GM12892 (cell line): ENCODE measurements at regions not wholly inside any gene's neighbourhood (a gene's known extent, or its start where the extent isn't known, plus 50 kb on each side); places are given as distances from the start of the nearest gene placed in this dataset.

Source experiments
- POLR2A ChIP-seq: IDR thresholded peaks from 2 replicates; pipeline ENCODE4 v1.6.1; 2011; ENCODE audit warnings: low read depth, low read length, control low read depth
- POLR2AphosphoS5 ChIP-seq: IDR thresholded peaks from 2 replicates; pipeline ENCODE4 v1.6.1; 2011; ENCODE audit warnings: low read depth, low read length, control low read depth

- TF ChIP-seq POLR2A (no peak), POLR2AphosphoS5 (no peak)
Measured at GRCh38 chr2:176637142-176637485, 367.9 kb downstream of the MTX2 start.
